ENCODE measurements at regions not wholly inside any gene's neighbourhood (a gene's known extent, or its start where the extent isn't known, plus 50 kb on each side); places are given as distances from the start of the nearest gene placed in this dataset.

GRCh38 chr6:155578251-155578650 is 122.6 kb upstream of the NOX3 start:
- H3K27ac ChIP-seq, result no peak overlapping the region
- no peaks in the 10 kb centered on the region for H3K9me3 ChIP-seq
- no peaks in the 10 kb centered on the region for H3K27me3 ChIP-seq
- TF ChIP-seq EP300 (IDR thresholded peaks at IDR 0.05) (no peak), CTCF (IDR thresholded peaks at IDR 0.05) (no peak), POLR2A (IDR thresholded peaks at IDR 0.05) (no peak)
- H3K36me3 ChIP-seq, result no peaks in the 10 kb centered on the region
- no peak overlapping the region for H3K4me3 ChIP-seq
- intact Hi-C loops (cut with DNase I), result no loop called here
- no peaks in the 10 kb centered on the region for H3K4me1 ChIP-seq (ENCODE audit: insufficient read depth)
- DNase-seq, result no peak

GRCh38 chr6:155561966-155562364 is 106.3 kb upstream of the NOX3 start:
- Histone ChIP-seq H3K9me3 (no peaks in the 10 kb centered on the region), H3K36me3 (no peaks in the 10 kb centered on the region), H3K27me3 (peaks cover 5% of the 10 kb centered on the region), H3K27ac (no peak overlapping the region), H3K4me3 (no peak overlapping the region), H3K4me1 (ENCODE audit: insufficient read depth) (no peaks in the 10 kb centered on the region)
- intact Hi-C loops (cut with DNase I), result no loop called here
- WGBS, 3 donors, result 45 to 64% (median 47%) methylated on average over 4 of the region's 4 CpGs
- TF ChIP-seq CTCF (IDR thresholded peaks at IDR 0.05), result no peak
- no peak for TF ChIP-seq POLR2A (IDR thresholded peaks at IDR 0.05)
- TF ChIP-seq EP300 (IDR thresholded peaks at IDR 0.05), result no peak
- DNase-seq, result no peak

GRCh38 chr6:155561257-155561965 is 105.8 kb upstream of the NOX3 start:
- WGBS, 3 donors, result 4 to 24% (median 15%) methylated on average over 1 of the region's 1 CpG
- intact Hi-C loops (cut with DNase I), result no loop called here

GRCh38 chr6:155549928-155550327 is 94.3 kb upstream of the NOX3 start:
- Histone ChIP-seq H3K9me3 (no peaks in the 10 kb centered on the region), H3K36me3 (no peaks in the 10 kb centered on the region), H3K4me3 (no peak overlapping the region), H3K4me1 (ENCODE audit: insufficient read depth) (no peaks in the 10 kb centered on the region), H3K27ac (no peak overlapping the region), H3K27me3 (no peaks in the 10 kb centered on the region)
- intact Hi-C loops (cut with DNase I), result no loop called here
- 87 to 91% (median 90%) methylated on average over 4 of the region's 4 CpGs for WGBS, 3 donors
- TF ChIP-seq POLR2A (IDR thresholded peaks at IDR 0.05), result no peak
- no peak for TF ChIP-seq EP300 (IDR thresholded peaks at IDR 0.05)
- no peak for TF ChIP-seq CTCF (IDR thresholded peaks at IDR 0.05)
- no peak for DNase-seq

More at GRCh38 chr6:155561257-155561965, 105.8 kb upstream of the NOX3 start:
- no peak for TF ChIP-seq CTCF (IDR thresholded peaks at IDR 0.05)
- no peak for TF ChIP-seq EP300 (IDR thresholded peaks at IDR 0.05)
- TF ChIP-seq POLR2A (IDR thresholded peaks at IDR 0.05), result no peak
- Histone ChIP-seq H3K27ac (no peak overlapping the region), H3K4me3 (no peak overlapping the region), H3K36me3 (no peaks in the 10 kb centered on the region), H3K27me3 (peaks cover 5% of the 10 kb centered on the region), H3K4me1 (ENCODE audit: insufficient read depth) (no peaks in the 10 kb centered on the region), H3K9me3 (no peaks in the 10 kb centered on the region)
- DNase-seq, result no peak
